ENCODE measurements at regions not wholly inside any gene's neighbourhood (a gene's known extent, or its start where the extent isn't known, plus 50 kb on each side); places are given as distances from the start of the nearest gene placed in this dataset.
"Not testable (repeated sequence)": the region's sequence is repeated elsewhere in the genome, so short reads cannot be mapped to it uniquely, and the experiment has no call there.

GRCh38 chr19:28744014-28744413 is 468.9 kb downstream of the UQCRFS1 start:
- no peak for DNase-seq (ENCODE audit: low read depth in 2 of 2)

GRCh38 chr19:28737021-28737895 is 475.7 kb downstream of the UQCRFS1 start:
- no peak for DNase-seq (ENCODE audit: low read depth in 2 of 2)

GRCh38 chr19:28736528-28736927 is 476.4 kb downstream of the UQCRFS1 start:
- DNase-seq (ENCODE audit: low read depth in 2 of 2) = no peak

- DNase-seq (ENCODE audit: low read depth in 2 of 2) = no peak
Observed at GRCh38 chr19:28731577-28731976, 481.4 kb downstream of the UQCRFS1 start.

GRCh38 chr19:28730791-28731512 is 482.0 kb downstream of the UQCRFS1 start:
- DNase-seq (ENCODE audit: low read depth in 2 of 2) = no peak

- no peak for DNase-seq (ENCODE audit: low read depth in 2 of 2)
Observed at GRCh38 chr19:28727480-28728159, 485.3 kb downstream of the UQCRFS1 start.

- no peak for DNase-seq (ENCODE audit: low read depth in 2 of 2)
Observed at GRCh38 chr19:28726533-28727479, 486.1 kb downstream of the UQCRFS1 start.

- DNase-seq (ENCODE audit: low read depth in 2 of 2) = no peak
Observed at GRCh38 chr19:28718909-28719308, 494.0 kb downstream of the UQCRFS1 start.

- peak in 1 of 2 donors; percentile 7 for DNase-seq (ENCODE audit: low read depth in 2 of 2)
Observed at GRCh38 chr19:28715157-28715556, 497.8 kb downstream of the UQCRFS1 start.

GRCh38 chr19:28711411-28711810 is 501.5 kb downstream of the UQCRFS1 start:
- DNase-seq (ENCODE audit: low read depth in 2 of 2) = no peak

- no peak for DNase-seq (ENCODE audit: low read depth in 2 of 2)
Observed at GRCh38 chr19:28710278-28710677, 502.7 kb downstream of the UQCRFS1 start.

GRCh38 chr19:28706693-28707092 is 506.3 kb downstream of the UQCRFS1 start:
- DNase-seq (ENCODE audit: low read depth in 2 of 2) = no peak

GRCh38 chr19:28705008-28705407 is 507.9 kb downstream of the UQCRFS1 start:
- no peak for DNase-seq (ENCODE audit: low read depth in 2 of 2)

GRCh38 chr19:28703400-28703956 is 509.5 kb downstream of the UQCRFS1 start:
- DNase-seq (ENCODE audit: low read depth in 2 of 2) = no peak

GRCh38 chr19:28701491-28701890 is 511.5 kb downstream of the UQCRFS1 start:
- DNase-seq (ENCODE audit: low read depth in 2 of 2) = no peak

- no peak for DNase-seq (ENCODE audit: low read depth in 2 of 2)
Observed at GRCh38 chr19:28700176-28700575, 512.8 kb downstream of the UQCRFS1 start.

GRCh38 chr19:28697308-28697707 is 515.6 kb downstream of the UQCRFS1 start:
- DNase-seq (ENCODE audit: low read depth in 2 of 2) = no peak

GRCh38 chr19:28694812-28695211 is 518.1 kb downstream of the UQCRFS1 start:
- DNase-seq (ENCODE audit: low read depth in 2 of 2) = no peak

GRCh38 chr19:28691683-28692082 is 521.3 kb downstream of the UQCRFS1 start:
- DNase-seq (ENCODE audit: low read depth in 2 of 2) = no peak

GRCh38 chr19:28689464-28689863 is 523.5 kb downstream of the UQCRFS1 start:
- DNase-seq (ENCODE audit: low read depth in 2 of 2) = not testable (repeated sequence)

- no peak for DNase-seq (ENCODE audit: low read depth in 2 of 2)
Observed at GRCh38 chr19:28687296-28687695, 525.7 kb downstream of the UQCRFS1 start.
